HEK293 (cell line): ENCODE measurements at regions not wholly inside any gene's neighbourhood (a gene's known extent, or its start where the extent isn't known, plus 50 kb on each side); places are given as distances from the start of the nearest gene placed in this dataset.

Source experiments
- BCL11A ChIP-seq: fragments of 450-650 bp; formaldehyde crosslinking; IDR thresholded peaks from 2 replicates; pipeline ENCODE4 v1.5.1; 2016; ENCODE audit warnings: low read depth, missing biosample characterization, missing genetic modification characterization
- CTCF ChIP-seq: fragments of 450-650 bp; formaldehyde crosslinking; IDR thresholded peaks from 2 replicates; pipeline ENCODE4 v1.5.1; 2016; ENCODE audit warnings: missing biosample characterization, missing genetic modification characterization
- GLI4 ChIP-seq: fragments of 450-650 bp; formaldehyde crosslinking; IDR thresholded peaks from 2 replicates; pipeline ENCODE4 v1.5.1; 2016; ENCODE audit warnings: missing biosample characterization, missing genetic modification characterization
- KLF16 ChIP-seq: fragments of 450-650 bp; formaldehyde crosslinking; IDR thresholded peaks from 2 replicates; pipeline ENCODE4 v1.5.1; 2017; ENCODE audit warnings: missing biosample characterization, missing genetic modification characterization
- PATZ1 ChIP-seq: fragments of 450-650 bp; formaldehyde crosslinking; IDR thresholded peaks from 2 replicates; pipeline ENCODE4 v1.5.1; 2016; ENCODE audit warnings: missing biosample characterization, missing genetic modification characterization
- SCRT2 ChIP-seq: fragments of 450-650 bp; formaldehyde crosslinking; IDR thresholded peaks from 2 replicates; pipeline ENCODE4 v1.5.1; 2016; ENCODE audit warnings: missing biosample characterization, missing genetic modification characterization
- YY1 ChIP-seq: fragments of 450-650 bp; formaldehyde crosslinking; IDR thresholded peaks from 2 replicates; pipeline ENCODE4 v1.5.1; 2018; ENCODE audit warnings: missing biosample characterization, missing genetic modification characterization
- ZBTB11 ChIP-seq: fragments of 450-650 bp; formaldehyde crosslinking; conservative IDR thresholded peaks from 2 replicates; pipeline ENCODE4 v1.5.1; 2016; ENCODE audit warnings: low read depth, missing biosample characterization, missing genetic modification characterization
- ZNF121 ChIP-seq: fragments of 450-650 bp; formaldehyde crosslinking; IDR thresholded peaks from 2 replicates; pipeline ENCODE4 v1.5.1; 2016; ENCODE audit warnings: missing biosample characterization, missing genetic modification characterization
- ZNF18 ChIP-seq: fragments of 450-650 bp; formaldehyde crosslinking; IDR thresholded peaks from 2 replicates; pipeline ENCODE4 v1.5.1; 2016; ENCODE audit warnings: missing biosample characterization, missing genetic modification characterization
- ZNF398 ChIP-seq: fragments of 450-650 bp; formaldehyde crosslinking; IDR thresholded peaks from 2 replicates; pipeline ENCODE4 v1.5.1; 2017; ENCODE audit warnings: missing biosample characterization, missing genetic modification characterization
- ZNF623 ChIP-seq: fragments of 450-650 bp; formaldehyde crosslinking; IDR thresholded peaks from 2 replicates; pipeline ENCODE4 v1.5.1; 2016; ENCODE audit warnings: missing biosample characterization, missing genetic modification characterization
- ZNF629 ChIP-seq: fragments of 450-650 bp; formaldehyde crosslinking; IDR thresholded peaks from 2 replicates; pipeline ENCODE4 v1.5.1; 2017; ENCODE audit warnings: missing biosample characterization, missing genetic modification characterization

GRCh38 chr4:96063639-96064038 lies 223.7 kb downstream of the PDHA2 start:
- TF ChIP-seq ZNF18 (no peak), GLI4 (tag by site-specific recombination) (no peak), SCRT2 (no peak), ZNF629 (no peak), ZNF121 (tag by site-specific recombination) (no peak), BCL11A (no peak), CTCF (tag by site-specific recombination) (no peak), YY1 (tag by site-specific recombination) (no peak), KLF16 (tag by site-specific recombination) (no peak), ZNF398 (no peak), PATZ1 (tag by site-specific recombination) (no peak), ZNF623 (tag by site-specific recombination) (no peak), ZBTB11 (tag by site-specific recombination) (no peak)
